ENCODE measurements at regions not wholly inside any gene's neighbourhood (a gene's known extent, or its start where the extent isn't known, plus 50 kb on each side); places are given as distances from the start of the nearest gene placed in this dataset.

GRCh38 chr4:160826339-160826679, 1337.5 kb downstream of the FSTL5 start:
- Mint-ChIP-seq H3K4me3 (ENCODE audit: low read depth) (no peak overlapping the region), H3K36me3 (ENCODE audit: insufficient read depth) (no peaks in the 10 kb centered on the region), H3K4me1 (ENCODE audit: low read depth) (no peaks in the 10 kb centered on the region), H3K27ac (no peak overlapping the region), H3K27me3 (no peaks in the 10 kb centered on the region), H3K9me3 (ENCODE audit: low read depth) (peaks cover 7% of the 10 kb centered on the region)
- no peak for TF ChIP-seq CTCF (IDR thresholded peaks at IDR 0.05; ENCODE audit: unreplicated experiment)
- DNase-seq (ENCODE audit: low spot score, unreplicated experiment), result no peak

GRCh38 chr4:160831165-160831922, 1332.5 kb downstream of the FSTL5 start:
- Mint-ChIP-seq H3K4me3 (ENCODE audit: low read depth) (no peak overlapping the region), H3K27me3 (no peaks in the 10 kb centered on the region), H3K27ac (no peak overlapping the region), H3K36me3 (ENCODE audit: insufficient read depth) (no peaks in the 10 kb centered on the region), H3K9me3 (ENCODE audit: low read depth) (peaks cover 2% of the 10 kb centered on the region), H3K4me1 (ENCODE audit: low read depth) (no peaks in the 10 kb centered on the region)
- no peak for TF ChIP-seq CTCF (IDR thresholded peaks at IDR 0.05; ENCODE audit: unreplicated experiment)
- no peak for DNase-seq (ENCODE audit: low spot score, unreplicated experiment)

GRCh38 chr4:160835789-160836188, 1328.0 kb downstream of the FSTL5 start:
- Mint-ChIP-seq H3K9me3 (ENCODE audit: low read depth) (no peaks in the 10 kb centered on the region), H3K27me3 (no peaks in the 10 kb centered on the region), H3K4me3 (ENCODE audit: low read depth) (no peak overlapping the region), H3K36me3 (ENCODE audit: insufficient read depth) (no peaks in the 10 kb centered on the region), H3K4me1 (ENCODE audit: low read depth) (no peaks in the 10 kb centered on the region), H3K27ac (no peak overlapping the region)
- DNase-seq (ENCODE audit: low spot score, unreplicated experiment), result no peak
- no peak for TF ChIP-seq CTCF (IDR thresholded peaks at IDR 0.05; ENCODE audit: unreplicated experiment)

GRCh38 chr4:160836431-160836830, 1327.4 kb downstream of the FSTL5 start:
- no peaks in the 10 kb centered on the region for H3K4me1 Mint-ChIP-seq (ENCODE audit: low read depth)
- no peaks in the 10 kb centered on the region for H3K36me3 Mint-ChIP-seq (ENCODE audit: insufficient read depth)
- no peak overlapping the region for H3K4me3 Mint-ChIP-seq (ENCODE audit: low read depth)
- no peaks in the 10 kb centered on the region for H3K9me3 Mint-ChIP-seq (ENCODE audit: low read depth)
- no peak overlapping the region for H3K27ac Mint-ChIP-seq
- no peak for DNase-seq (ENCODE audit: low spot score, unreplicated experiment)
- TF ChIP-seq CTCF (IDR thresholded peaks at IDR 0.05; ENCODE audit: unreplicated experiment), result no peak
- no peaks in the 10 kb centered on the region for H3K27me3 Mint-ChIP-seq

GRCh38 chr4:160846121-160846520, 1317.7 kb downstream of the FSTL5 start:
- DNase-seq (ENCODE audit: low spot score, unreplicated experiment), result no peak
- H3K9me3 Mint-ChIP-seq (ENCODE audit: low read depth), result no peaks in the 10 kb centered on the region
- no peak for TF ChIP-seq CTCF (IDR thresholded peaks at IDR 0.05; ENCODE audit: unreplicated experiment)
- H3K4me1 Mint-ChIP-seq (ENCODE audit: low read depth), result peaks cover 8% of the 10 kb centered on the region
- no peaks in the 10 kb centered on the region for H3K36me3 Mint-ChIP-seq (ENCODE audit: insufficient read depth)
- no peak overlapping the region for H3K27ac Mint-ChIP-seq
- H3K27me3 Mint-ChIP-seq, result peaks cover 14% of the 10 kb centered on the region
- H3K4me3 Mint-ChIP-seq (ENCODE audit: low read depth), result no peak overlapping the region

All from progenitor cell of endocrine pancreas (in vitro differentiated cells).